Adrenal gland (tissue), 9 donors: ENCODE measurements at regions not wholly inside any gene's neighbourhood (a gene's known extent, or its start where the extent isn't known, plus 50 kb on each side); places are given as distances from the start of the nearest gene placed in this dataset.

Experiments
- DNase-seq, 7 donors: peaks; one replicate each; pipeline ENCODE4 v3.0.0-alpha.2; 2019 to 2020
- H3K27ac ChIP-seq, 5 donors: fragments of 200-600 bp; sonication (generic) in 4 of 5; 1 replicate in 3 of 5; 2 replicates in 2 of 5; pipeline versions ENCODE4 v1.5.1 to v1.8.0; 2016 to 2020; ENCODE audit warnings: mild to moderate bottlenecking in 1 of 5
- H3K27me3 ChIP-seq: fragments of 200-600 bp; 2 replicates; pipeline ENCODE4 v1.8.0; 2021
- H3K36me3 ChIP-seq, 2 donors: fragments of 200-600 bp; replicated peaks in 1 of 2; 1 replicate in 1 of 2; 2 replicates in 1 of 2; pipeline versions ENCODE4 v1.5.1 to v1.8.0; 2018 to 2022
- H3K4me1 ChIP-seq, 2 donors: fragments of 200-600 bp; replicated peaks in 1 of 2; 1 replicate in 1 of 2; 2 replicates in 1 of 2; pipeline versions ENCODE4 v1.5.1 to v1.8.0; 2018 to 2021
- H3K4me3 ChIP-seq, 4 donors: fragments of 200-600 bp; sonication (generic) in 3 of 4; one replicate each; pipeline ENCODE4 v1.5.1; 2016 to 2018
- H3K9me3 ChIP-seq, 3 donors: fragments of 200-600 bp; sonication (generic) in 1 of 3; replicated peaks in 1 of 3; 1 replicate in 2 of 3; 2 replicates in 1 of 3; pipeline versions ENCODE4 v1.5.1 to v1.8.0; 2016 to 2021
- POLR2A ChIP-seq, 2 donors: fragments of 450-650 bp; IDR thresholded peaks; one replicate each; pipeline ENCODE4 v1.6.1; 2017; ENCODE audit warnings: antibody characterized with exemption in 2 of 2, mild to moderate bottlenecking in 2 of 2, moderate library complexity in 1 of 2
- WGBS, 4 donors: extraction: QIAGEN DNeasy Blood & Tissue Kit in 2 of 4; methylation state at CpG; one replicate each; pipeline versions ENCODE4 v1.1.5 to v1.1.7; 2013 to 2017; 5-methylcytosine and 5-hydroxymethylcytosine counted together
- intact Hi-C, 2 donors: fragments of 100-400 bp; cut with DNase I; formaldehyde crosslinking; loops; one replicate each; pipeline versions ENCODE4 v1.14.1 to v1.15.0; 2022 to 2023
- TF ChIP-seq, protein P1 (sequence below), 6 experiments: fragments of 450-650 bp in 4 of 6; fragments of 200-600 bp in 2 of 6; sonication (generic) in 1 of 6; IDR thresholded peaks; 1 replicate in 5 of 6; 2 replicates in 1 of 6; pipeline versions ENCODE4 v1.5.1 to v1.8.0; 2016 to 2021; ENCODE audit warnings: antibody characterized with exemption in 6 of 6, mild to moderate bottlenecking in 2 of 6, moderate library complexity in 1 of 6
- donor health status: healthy with polysubstance abuse.
- donor health status: Bipolar disorder and iron deficiency.
- donor health status: DM: yes; HTN: yes; CAD: no.
- donor health status: DM: no; HTN: no; CAD: no.
- donor health status: DM: no; HTN: no; CAD: no.

DNA sequence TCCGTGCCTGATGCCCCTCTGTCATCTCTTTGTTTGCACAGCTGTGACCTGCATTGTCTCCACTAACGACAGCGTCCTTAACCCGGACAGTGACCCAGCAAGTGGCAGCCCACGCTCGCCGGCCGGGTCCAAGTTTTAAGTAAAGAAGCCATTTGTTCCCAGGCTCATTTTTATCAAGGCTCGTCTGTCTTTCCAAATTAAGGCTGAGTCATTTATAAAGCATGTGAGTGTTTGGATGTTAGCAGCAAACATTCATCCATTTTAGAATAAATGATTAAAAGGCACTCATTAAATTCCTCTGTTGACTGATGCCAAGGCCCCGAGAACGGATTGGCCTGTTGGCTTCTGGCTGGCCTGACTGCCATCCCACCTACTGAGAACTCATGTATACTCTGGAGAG, 514.5 kb downstream of the NPHP4 start:
- Histone ChIP-seq H3K27me3 (no peaks in the 10 kb centered on the region), H3K4me3 (no peak overlapping the region), H3K4me1 (no peaks in the 10 kb centered on the region), H3K9me3 (no peaks in the 10 kb centered on the region), H3K36me3 (no peaks in the 10 kb centered on the region), H3K27ac (no peak overlapping the region)
- no peak for TF ChIP-seq POLR2A (IDR thresholded peaks at IDR 0.05)
- TF ChIP-seq, protein P1, sequence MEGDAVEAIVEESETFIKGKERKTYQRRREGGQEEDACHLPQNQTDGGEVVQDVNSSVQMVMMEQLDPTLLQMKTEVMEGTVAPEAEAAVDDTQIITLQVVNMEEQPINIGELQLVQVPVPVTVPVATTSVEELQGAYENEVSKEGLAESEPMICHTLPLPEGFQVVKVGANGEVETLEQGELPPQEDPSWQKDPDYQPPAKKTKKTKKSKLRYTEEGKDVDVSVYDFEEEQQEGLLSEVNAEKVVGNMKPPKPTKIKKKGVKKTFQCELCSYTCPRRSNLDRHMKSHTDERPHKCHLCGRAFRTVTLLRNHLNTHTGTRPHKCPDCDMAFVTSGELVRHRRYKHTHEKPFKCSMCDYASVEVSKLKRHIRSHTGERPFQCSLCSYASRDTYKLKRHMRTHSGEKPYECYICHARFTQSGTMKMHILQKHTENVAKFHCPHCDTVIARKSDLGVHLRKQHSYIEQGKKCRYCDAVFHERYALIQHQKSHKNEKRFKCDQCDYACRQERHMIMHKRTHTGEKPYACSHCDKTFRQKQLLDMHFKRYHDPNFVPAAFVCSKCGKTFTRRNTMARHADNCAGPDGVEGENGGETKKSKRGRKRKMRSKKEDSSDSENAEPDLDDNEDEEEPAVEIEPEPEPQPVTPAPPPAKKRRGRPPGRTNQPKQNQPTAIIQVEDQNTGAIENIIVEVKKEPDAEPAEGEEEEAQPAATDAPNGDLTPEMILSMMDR (IDR thresholded peaks at IDR 0.05): no peak
- no peak for DNase-seq
- 49 to 63% (median 57%) methylated on average over 11 of the region's 11 CpGs for WGBS, 4 donors
- intact Hi-C loops: no loop called here

DNA sequence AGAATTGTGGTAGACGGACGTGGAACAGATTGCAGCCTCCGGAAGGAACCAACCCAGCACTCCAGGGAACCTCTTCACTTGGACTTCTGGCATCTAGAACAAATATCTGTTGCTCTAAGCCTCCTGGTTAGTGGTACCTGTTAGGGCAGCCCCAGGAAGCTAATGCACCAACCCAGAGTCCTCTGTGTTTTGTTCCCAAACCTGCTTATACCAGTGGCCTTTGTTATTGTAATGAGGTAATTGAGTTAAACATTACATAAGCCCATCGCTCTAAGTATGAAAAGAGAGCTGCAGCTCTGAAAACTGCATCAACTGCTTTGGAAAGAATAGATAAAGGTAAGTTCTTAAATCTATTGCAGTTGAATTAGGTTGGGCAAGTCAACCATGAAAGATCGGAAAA, 516.7 kb downstream of the NPHP4 start:
- no peaks in the 10 kb centered on the region for H3K9me3 ChIP-seq
- no peak for TF ChIP-seq POLR2A (IDR thresholded peaks at IDR 0.05)
- TF ChIP-seq, protein P1 (IDR thresholded peaks at IDR 0.05): no peak
- DNase-seq: no peak
- no peak overlapping the region for H3K4me3 ChIP-seq
- 77 to 87% (median 82%) methylated on average over 5 of the region's 5 CpGs for WGBS, 4 donors
- intact Hi-C loops: no loop called here
- no peaks in the 10 kb centered on the region for H3K4me1 ChIP-seq
- no peaks in the 10 kb centered on the region for H3K36me3 ChIP-seq
- H3K27me3 ChIP-seq: no peaks in the 10 kb centered on the region
- H3K27ac ChIP-seq: no peak overlapping the region

DNA sequence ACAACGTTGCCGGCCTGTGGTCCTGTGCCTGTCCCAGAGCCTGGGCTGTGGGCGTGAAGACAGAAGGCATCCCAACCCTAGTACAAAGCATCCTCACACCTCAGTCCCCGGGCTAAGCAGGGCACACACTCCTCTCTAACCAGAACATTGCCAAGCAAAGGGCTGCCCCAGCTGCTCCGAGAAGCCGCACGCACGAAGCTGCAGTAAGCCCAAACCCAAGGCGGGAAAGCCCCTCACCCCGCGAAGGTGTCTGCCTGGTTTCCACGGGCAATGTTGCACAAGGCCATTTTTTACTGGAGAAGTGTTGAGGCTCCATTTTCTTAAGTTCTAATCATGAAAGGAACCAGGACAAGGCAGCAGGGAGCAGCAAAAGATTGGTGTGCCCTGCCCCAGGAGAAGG, 519.0 kb downstream of the NPHP4 start:
- 66 to 92% (median 85%) methylated on average over 3 to 12 of the region's 12 CpGs for WGBS, 4 donors
- intact Hi-C loops: no loop called here
- Histone ChIP-seq H3K36me3 (no peaks in the 10 kb centered on the region), H3K4me1 (no peaks in the 10 kb centered on the region), H3K27me3 (no peaks in the 10 kb centered on the region), H3K4me3 (no peak overlapping the region), H3K9me3 (no peaks in the 10 kb centered on the region), H3K27ac (no peak overlapping the region)
- TF ChIP-seq POLR2A (IDR thresholded peaks at IDR 0.05): no peak
- TF ChIP-seq, protein P1 (IDR thresholded peaks at IDR 0.05): no peak
- no peak for DNase-seq

DNA sequence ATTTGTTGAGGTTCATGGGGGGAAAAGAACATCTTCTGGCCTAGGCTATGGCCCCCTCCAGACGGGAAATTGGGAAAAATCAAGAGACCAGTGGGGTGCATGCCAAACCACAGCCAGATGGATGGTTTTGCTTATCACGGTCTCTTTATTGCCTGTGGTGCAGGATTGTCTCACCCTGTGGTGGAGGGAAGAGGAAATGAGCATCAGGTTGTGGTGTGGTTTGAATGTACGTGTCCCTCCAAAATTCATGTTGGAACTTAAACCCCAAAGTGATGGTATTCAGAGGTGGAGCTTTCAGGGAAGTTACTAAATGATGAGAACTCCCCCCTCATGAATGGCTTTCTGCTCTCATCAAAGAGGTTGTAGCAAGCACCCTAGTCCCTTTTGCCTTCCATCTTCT, 525.7 kb downstream of the NPHP4 start:
- WGBS, 4 donors: 41 to 60% (median 49%) methylated on average over 3 of the region's 3 CpGs
- DNase-seq: no peak
- Histone ChIP-seq H3K4me1 (no peaks in the 10 kb centered on the region), H3K27ac (no peak overlapping the region), H3K4me3 (no peak overlapping the region), H3K36me3 (no peaks in the 10 kb centered on the region), H3K27me3 (no peaks in the 10 kb centered on the region), H3K9me3 (no peaks in the 10 kb centered on the region)
- intact Hi-C loops: no loop called here
- TF ChIP-seq POLR2A (IDR thresholded peaks at IDR 0.05): no peak
- TF ChIP-seq, protein P1 (IDR thresholded peaks at IDR 0.05): no peak
